GM12801 (cell line): ENCODE measurements at regions not wholly inside any gene's neighbourhood (a gene's known extent, or its start where the extent isn't known, plus 50 kb on each side); places are given as distances from the start of the nearest gene placed in this dataset.

ENCODE experiments used
- CTCF ChIP-seq: IDR thresholded peaks from one replicate; pipeline ENCODE4 v1.5.1; 2011; ENCODE audit warnings: control low read depth; ENCODE audit not compliant: insufficient read length; ENCODE audit errors: extremely low read depth

GRCh38 chr18:52219102-52219501, 120.9 kb upstream of the DCC start:
- TF ChIP-seq CTCF: no peak

GRCh38 chr18:52220062-52220591, 119.9 kb upstream of the DCC start:
- no peak for TF ChIP-seq CTCF

- TF ChIP-seq CTCF: no peak
Observed at GRCh38 chr18:52222211-52222610, 117.8 kb upstream of the DCC start.

- no peak for TF ChIP-seq CTCF
Observed at GRCh38 chr18:52227536-52227935, 112.5 kb upstream of the DCC start.

DNA sequence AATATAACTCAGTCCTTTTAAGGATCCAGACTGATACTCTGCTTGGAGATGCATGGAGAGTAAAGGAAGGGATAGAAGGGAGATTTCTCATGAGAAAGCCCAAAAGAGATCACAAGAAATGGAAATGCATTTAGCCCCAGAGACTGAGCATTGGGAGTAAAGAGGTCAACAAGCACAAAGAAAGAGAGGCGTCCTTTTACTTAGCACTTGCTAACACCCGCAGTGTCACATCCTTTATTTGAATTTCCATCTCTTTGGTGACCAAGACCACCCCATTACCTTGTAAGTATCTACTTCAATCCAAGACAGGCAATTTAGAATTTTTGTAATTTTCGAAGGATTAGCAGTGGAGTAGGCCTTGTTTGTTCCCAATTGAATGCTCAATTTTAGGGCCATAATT, 111.8 kb upstream of the DCC start:
- TF ChIP-seq CTCF: no peak

- no peak for TF ChIP-seq CTCF
Observed at GRCh38 chr18:52236131-52236530, 103.9 kb upstream of the DCC start.

GRCh38 chr18:52237551-52237950, 102.4 kb upstream of the DCC start:
- no peak for TF ChIP-seq CTCF

DNA sequence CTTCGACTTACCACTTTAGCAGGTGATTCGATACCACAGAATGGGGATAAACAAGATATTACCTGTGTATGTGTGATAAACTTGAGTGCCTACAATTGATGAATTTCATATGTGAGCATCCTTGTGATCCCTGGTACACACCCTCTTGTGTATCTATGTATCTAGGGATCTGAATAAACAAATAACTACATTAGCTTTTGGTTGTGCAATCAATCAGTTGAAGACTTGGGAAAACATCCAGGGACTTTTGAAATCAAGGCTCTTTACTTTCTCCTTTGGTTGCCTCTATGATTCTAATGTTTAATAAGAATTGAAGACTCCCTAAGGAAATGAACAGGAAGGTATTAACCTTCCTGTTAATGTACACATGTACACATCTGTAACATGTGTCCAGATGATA, 97.3 kb upstream of the DCC start:
- no peak for TF ChIP-seq CTCF
